ENCODE measurements at regions not wholly inside any gene's neighbourhood (a gene's known extent, or its start where the extent isn't known, plus 50 kb on each side); places are given as distances from the start of the nearest gene placed in this dataset.
"Not testable (repeated sequence)": the region's sequence is repeated elsewhere in the genome, so short reads cannot be mapped to it uniquely, and the experiment has no call there.

DNA sequence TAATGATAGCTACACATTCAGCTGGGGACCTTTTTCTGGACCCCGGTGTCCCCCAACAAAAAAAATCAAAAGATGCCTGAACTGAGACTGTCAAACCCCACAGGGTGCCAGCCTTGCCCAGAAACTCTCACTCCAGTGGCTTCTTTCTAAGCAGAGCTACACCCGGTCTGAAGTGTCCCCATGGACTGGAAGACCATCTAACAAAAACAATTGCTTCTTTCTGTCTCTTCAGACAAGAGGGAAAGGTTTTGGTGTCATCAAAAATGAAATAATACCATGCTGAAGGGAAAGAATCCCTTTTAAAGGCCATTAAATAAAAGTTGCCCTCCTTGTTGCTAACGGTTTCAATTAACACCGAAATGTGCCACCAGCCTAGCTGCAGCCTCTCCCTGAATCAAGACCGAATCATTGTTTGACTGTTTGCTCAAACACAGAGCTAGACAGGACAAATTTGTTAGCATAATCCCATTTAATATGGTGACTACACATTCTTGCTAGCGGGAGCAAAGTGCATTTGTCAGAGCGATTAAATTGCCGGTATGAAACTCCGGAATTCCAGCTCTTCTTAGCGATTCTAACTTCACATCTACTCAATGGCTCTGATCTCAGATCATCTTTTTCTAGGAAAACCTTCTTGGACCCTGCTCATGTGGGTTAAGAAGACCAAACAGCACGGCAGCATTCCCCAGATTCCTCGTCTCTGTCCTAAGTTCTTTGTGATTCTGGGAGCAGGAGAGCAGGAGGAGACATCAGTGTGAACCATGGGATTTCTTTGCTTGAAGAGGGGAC, 397.5 kb upstream of the PRKCQ start:
- DNase-seq = no peak

DNA sequence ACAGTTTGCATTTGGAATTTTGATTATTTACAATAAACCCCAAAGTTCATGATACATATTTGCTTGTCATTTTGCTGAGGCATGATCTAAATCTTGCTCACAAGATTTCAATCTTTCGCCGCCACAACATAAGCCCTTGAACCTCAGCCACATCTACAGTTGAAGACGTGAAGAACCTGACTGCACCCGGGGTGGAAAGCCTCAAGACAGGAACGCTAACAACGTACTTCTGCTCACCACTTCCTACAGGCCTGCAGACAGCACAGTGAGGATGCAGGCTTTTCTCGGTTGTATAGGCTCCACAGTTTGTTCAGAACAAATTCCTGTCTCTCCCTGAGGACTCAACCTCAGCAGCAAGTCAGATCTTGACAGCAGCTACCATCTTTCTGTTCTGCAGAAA, 393.8 kb upstream of the PRKCQ start:
- no peak for DNase-seq

DNA sequence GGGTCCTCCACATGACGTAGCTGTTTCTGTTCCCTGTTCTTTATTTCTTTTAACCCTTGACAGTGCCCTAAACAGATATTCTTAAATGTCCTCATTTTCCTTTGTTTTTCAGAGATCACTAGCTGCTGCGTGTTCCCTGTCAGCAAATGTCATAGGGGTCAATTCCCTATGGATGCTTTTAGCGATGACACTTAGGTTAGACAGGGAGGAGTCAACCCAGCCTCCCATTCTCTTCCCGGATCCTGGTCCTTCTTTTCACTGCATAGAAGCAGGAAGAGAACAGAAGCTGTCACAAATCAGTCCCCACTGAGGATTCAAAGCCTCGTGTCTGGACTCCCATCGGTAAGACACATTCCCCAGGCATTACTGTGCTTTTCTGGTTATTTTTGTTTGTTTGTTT, 392.1 kb upstream of the PRKCQ start:
- DNase-seq = no peak

DNA sequence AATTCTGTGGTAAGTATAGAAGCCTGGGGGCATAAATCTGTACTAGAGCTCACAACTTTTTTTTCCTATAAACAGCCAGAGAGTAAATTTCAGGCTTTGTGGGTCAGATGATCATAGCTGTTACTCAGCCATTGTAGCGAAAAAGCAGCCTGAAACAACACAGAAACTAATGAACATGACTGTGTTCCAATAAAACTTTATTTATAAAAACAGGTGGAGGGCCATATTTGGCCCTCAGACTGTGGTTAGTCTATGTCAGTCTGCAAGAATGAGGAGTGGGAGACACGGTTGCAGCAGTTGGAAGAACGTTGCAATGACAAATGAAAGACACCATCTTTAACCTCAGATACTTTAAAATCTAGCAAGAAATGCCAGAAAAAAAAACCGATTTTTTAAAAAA, 389.6 kb upstream of the PRKCQ start:
- DNase-seq = no peak

DNA sequence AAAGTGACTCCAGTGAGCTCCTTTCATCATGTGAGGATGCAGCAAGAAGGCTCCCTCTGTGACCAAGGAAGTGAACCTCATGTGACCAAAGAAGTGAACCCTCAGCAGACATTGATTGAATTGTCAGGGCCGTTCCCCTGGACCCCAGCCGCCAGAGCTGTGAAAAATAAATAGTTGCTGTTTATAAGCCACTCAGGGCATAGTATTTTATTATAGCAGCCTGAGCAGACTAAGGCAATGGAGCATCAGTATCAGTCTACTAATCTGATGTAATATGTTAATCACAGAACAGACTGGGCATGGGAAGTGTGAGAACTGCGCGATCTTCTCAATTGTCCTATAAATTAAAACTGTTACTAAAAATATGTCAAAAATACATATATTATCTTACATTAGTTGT, 384.5 kb upstream of the PRKCQ start:
- DNase-seq = no peak

DNA sequence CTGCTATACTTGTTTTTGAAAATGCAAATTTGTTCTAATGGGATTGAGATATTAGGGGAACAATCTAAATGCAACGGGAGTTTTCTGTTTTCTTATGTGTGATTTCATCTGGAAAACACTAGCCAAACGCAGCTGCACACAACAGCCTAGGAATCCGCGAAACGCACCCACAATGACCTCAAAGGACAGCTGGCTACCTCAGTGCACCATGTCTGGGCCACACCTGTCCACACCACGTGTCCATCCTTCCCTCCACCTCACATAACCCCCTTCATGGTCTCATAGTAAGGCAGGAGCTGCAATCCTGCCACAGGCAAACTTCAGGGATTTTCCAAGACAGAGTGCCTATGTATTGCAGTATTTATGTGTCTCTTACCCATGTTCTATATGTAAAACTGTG, 382.5 kb upstream of the PRKCQ start:
- no peak for DNase-seq

DNA sequence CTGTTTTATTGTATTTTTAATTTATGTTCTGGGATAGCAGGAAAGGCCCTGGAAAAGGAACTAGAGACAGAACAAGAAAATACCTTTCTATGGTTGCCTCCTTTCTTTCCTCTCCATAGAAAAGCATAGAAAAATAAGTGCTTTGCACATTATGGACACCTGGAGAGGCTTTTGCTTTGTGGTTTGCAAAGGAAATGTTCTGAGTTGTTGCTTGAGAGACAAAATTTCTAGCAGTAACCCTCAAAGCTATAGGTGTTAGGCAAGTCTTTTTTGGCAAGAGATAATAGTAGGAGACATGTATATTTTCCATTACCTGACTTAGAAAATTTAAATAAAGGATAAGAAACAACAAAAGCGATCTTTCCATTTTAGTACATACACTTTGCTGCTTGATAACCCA, 378.6 kb upstream of the PRKCQ start:
- DNase-seq = no peak

DNA sequence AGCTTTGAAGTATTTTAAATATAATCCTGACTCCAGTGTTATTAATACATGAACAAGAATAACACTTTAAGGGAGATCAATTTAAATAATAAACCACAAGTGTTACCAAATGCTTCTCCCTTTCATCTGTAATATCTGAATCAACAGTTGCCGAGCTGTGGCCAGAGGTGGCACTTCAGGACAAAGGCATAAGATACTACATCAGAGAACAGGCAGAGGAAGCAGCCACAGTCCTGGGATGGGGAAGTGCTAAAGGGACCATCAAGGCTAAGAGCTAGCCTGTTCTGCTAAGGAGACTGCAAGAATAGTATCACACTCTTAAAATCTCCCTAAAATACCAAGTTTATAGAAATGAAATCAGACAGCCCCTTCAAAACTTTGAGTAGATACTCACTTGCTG, 378.2 kb upstream of the PRKCQ start:
- DNase-seq = no peak

DNA sequence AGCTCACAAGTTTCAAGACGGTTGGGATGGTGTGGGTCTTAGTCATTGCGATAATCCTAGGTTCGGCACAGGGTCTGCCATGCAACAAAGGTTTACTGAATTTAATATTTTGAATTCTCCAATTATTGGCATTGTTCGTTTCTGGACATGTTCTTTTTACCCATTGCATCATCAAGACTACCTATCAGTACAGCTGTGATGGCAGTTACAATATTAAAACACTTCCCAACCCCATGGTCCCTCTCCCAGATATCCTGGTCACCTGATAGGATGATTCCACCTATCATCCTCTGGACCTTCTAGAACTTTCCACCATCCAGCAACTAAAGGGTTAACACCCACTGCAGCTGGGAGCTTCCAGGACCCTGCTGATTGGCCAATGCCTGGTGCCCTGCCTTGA, 377.8 kb upstream of the PRKCQ start:
- no peak for DNase-seq

DNA sequence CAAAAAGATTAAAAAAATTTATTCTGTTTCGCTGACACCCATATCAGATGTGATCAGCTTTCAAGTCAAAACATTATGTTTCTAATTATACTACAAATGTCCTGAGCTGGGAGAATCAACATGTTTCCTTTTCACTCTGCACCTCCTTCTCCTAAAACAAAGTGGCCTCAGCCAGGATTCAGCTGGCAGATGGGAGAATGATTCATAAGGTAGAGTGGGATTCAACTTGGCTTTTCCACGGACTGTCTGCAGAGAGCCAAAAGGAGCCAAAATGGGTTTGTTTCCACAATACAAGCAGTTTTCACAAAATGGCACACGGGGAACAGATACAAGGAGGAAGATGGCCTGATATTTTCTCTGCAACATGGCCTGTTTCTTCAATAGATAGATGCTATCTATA, 376.5 kb upstream of the PRKCQ start:
- DNase-seq = no peak

DNA sequence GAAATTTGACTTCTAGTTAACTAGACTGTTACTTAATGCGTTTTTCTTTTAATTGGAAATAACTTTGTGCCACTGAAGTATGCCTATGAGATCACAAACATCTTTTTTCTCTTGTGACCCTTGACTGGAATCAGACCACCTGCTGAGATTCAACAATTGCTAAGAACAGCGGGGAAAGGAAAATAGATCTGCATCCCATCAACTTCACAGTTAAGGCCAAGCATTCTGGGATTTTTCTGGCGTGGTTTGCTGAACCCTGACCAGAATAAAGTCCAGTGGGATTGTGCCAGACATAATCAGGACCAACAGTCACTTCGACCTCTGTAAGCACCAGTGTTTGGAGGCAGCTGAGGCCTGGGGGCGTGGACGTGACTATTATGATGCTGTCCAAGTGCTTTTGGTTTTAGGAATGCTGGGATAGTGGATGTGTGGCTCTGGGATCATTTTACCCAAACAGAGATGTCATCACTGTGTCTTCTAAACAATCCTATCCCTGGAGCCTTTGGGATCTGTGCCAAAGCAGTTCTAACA, 373.3 kb upstream of the PRKCQ start:
- DNase-seq = no peak

DNA sequence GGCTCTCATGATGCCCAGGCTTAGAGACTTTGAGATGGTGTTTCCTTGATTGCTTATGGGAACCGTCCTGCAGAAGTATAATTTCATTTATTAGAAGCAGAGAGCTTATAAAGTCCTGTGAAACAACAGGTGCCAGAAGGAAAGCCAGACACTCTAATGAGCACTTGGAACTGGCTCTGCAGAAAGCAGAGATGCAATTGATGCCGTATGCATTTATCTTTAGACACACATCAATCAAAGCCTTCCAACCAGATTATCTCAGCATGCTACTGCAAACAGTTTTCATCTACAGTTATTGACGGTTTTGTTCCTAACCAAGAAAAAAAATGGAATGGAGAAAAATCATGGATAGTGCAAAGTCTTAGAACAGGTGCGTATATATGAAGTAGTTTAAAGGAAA, 371.7 kb upstream of the PRKCQ start:
- no peak for DNase-seq

DNA sequence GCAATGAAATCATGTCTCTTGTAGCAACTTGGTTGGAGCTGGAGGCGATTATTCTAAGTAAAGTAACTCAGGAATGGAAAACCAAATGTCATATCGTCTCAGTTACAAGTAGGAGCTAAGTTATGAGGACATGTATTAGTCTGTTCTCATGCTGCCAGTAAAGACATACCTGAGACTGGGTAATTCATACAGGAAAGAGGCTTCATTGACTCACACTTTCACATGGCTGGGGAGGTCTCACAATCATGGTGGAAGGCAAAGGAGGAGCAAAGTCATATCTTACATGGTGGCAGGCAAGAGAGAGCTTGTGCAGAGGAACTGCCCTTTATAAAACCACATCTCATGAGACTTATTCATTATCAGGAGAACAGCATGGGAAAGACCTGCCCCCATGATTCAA, 370.1 kb upstream of the PRKCQ start:
- no peak for DNase-seq

DNA sequence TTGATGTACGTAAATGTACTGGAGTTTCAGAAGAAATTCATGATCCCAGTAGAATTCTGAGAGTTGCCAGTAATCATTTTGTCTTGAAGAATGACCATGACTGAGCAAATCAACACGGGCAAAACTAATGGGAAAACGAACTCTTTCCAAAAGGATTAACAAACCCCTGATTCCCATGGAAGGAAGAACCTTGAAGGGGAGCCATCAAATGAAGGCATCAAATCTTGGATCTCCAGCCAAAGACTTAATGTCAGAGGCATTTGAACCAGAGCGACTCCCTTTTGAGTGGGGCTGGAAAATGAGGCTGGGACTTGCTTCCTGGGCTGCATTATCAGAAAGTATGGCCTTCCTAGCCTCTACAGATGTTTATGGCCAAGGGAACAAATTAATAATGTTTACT, 364.4 kb upstream of the PRKCQ start:
- no peak for DNase-seq

DNA sequence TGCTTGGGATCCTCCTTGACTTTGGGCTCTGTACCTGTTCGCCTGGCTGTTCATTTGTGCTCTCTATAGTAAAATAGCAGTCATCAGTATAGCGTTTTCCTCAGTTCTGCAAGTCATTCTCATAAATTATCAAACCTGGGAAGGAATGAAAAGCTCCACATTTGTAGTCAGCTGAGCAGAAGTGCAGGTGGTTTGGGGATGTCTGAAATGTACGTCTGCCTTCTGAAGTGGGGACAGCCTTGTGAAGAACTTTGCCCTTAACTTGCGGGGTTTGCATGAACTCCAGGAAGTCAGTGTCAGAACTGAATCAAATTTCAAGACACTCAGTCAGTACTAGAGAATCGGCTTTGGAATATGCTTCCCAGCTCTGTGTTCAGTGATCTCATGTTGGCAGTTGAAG, 358.3 kb upstream of the PRKCQ start:
- no peak for DNase-seq

DNA sequence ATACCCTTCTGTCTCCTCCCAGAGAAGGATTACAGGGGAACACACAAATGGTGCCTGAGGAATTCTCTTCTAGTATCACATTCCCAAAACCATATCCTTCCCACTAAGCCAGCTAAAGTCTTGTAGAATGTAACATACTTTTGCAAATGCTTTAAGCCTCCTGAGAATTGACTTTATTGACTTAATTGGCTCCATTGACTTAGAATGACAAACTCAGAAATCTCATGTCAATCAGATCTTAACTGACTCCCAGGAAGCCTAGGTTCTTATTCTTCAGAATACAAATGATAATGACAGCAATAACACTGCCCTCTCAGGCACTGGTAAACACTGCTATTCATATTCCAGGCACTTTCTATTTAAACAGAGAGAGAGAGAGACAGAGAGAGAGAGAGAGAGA, 356.9 kb upstream of the PRKCQ start:
- no peak for DNase-seq

DNA sequence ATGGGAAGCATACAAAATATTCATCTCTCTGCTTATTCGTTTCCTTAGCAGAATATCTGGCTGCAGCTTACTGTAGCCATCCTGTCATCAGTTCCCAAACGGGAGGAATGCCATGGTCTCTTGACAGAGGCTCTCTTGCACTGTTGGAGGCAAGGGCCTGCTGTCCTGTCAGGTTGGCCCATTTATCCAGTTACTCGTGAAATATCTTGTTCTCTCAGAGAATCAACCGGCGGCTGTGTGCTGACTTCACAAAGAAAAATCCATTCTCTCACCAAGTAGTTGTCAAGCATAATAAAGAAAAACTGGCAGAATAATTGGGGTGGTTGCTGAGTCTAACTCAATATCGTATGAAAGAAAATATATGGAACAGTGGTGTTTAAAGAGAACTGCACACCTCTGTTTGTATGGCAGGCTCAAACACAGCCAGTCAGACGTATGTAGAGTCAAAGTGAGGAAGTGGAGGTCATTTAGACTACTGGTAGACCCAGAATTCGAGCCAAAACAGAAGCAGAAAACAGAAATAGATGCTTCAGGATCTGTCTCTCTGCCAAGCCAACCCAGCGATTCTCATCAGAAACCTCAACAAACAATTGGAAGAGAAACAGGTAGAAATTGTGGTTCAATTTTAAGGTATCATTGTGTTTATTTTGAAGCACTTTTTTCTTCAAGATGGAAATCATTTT, 349.2 kb upstream of the PRKCQ start:
- DNase-seq = no peak

DNA sequence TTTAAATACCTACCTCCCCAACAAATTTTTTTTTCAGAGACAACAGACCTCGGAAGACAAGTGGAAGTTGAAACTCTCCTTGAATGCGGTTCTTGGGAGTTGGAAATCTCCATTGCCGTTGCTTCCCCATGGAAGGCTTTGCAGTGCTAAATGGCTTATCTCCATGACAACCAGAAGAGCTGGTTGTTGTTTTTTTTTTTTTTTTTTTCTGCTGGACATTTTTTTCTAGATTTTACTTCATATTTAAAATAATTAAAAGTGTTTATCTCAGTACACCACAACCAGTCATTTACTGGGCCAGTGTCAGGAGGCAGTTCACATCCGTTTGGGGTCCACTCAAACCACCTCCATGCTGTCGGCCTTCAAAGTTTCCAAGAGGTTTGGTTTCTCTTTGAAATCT, 348.5 kb upstream of the PRKCQ start:
- no peak for DNase-seq

DNA sequence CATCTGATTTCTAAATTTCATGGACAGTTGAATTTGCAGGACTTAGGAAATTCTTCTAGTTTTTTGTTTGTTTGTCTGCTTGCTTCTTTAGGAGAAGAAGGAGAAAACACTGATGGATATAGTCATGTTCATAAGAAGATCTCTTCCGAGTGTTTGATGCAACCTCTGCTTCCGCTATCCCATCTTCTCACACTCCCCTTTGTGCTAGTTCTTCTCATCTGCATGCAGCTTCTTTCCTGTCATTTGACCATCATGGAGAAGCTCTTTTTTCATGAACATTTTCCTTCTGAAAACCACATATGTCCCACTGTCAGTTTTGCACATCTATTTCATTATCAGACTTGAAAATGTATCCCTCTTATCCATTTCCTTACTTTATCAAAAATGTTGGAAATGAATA, 346.9 kb upstream of the PRKCQ start:
- no peak for DNase-seq

DNA sequence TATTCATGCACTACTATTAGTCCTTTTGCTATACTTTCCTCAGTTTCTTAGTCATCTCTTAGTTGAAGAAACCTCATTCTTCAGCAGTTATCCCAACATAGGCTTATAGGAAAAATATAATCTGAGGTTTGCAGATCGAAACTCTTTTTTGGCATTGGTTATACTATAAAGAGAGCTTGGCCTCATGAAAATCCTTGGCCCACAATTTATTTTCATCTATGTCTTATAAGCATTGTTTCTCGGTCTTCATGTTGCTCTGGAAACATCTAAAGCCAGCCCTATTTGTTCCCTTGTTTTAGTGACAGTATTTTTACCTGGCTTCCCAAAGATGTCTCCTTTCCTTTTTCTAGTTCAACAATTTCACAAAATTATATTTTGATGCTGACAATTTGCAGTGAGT, 345.1 kb upstream of the PRKCQ start:
- no peak for DNase-seq

DNA sequence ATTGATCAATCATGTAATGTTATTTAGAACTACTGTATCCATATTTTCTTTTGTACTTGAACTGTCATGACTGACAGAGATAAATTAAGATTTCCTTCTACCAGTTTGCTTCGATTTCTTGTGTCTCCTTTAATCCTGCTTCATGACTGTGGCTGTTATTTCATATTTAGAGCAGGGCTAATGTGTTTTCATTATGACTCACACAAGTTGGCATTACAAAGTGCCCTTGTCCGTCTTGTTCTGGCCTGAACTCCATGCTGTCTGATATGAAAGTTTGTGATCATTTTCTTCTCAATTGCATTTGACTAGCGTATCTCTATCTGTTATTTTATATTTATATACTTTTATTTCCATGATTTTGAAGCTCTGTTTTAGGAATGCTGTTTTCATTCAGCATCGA, 344.1 kb upstream of the PRKCQ start:
- no peak for DNase-seq

DNA sequence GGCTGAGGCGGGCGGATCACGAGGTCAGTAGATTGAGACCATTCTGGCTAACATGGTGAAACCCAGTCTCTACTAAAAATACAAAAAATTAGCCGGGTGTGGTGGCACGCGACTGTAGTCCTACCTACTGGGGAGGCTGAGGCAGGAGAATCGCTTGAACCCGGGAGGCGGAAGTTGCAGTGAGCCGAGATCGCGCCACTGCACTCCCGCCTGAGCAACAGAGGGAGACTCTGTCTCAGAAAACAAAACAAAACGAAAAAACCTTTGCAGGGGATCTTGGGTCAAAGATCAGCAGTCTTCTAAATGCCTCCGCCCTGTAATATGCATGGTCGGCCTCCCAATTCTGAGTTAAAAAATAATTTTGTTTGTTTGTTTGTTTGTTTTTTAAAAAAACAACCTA, 340.9 kb upstream of the PRKCQ start:
- not testable (repeated sequence) for DNase-seq

DNA sequence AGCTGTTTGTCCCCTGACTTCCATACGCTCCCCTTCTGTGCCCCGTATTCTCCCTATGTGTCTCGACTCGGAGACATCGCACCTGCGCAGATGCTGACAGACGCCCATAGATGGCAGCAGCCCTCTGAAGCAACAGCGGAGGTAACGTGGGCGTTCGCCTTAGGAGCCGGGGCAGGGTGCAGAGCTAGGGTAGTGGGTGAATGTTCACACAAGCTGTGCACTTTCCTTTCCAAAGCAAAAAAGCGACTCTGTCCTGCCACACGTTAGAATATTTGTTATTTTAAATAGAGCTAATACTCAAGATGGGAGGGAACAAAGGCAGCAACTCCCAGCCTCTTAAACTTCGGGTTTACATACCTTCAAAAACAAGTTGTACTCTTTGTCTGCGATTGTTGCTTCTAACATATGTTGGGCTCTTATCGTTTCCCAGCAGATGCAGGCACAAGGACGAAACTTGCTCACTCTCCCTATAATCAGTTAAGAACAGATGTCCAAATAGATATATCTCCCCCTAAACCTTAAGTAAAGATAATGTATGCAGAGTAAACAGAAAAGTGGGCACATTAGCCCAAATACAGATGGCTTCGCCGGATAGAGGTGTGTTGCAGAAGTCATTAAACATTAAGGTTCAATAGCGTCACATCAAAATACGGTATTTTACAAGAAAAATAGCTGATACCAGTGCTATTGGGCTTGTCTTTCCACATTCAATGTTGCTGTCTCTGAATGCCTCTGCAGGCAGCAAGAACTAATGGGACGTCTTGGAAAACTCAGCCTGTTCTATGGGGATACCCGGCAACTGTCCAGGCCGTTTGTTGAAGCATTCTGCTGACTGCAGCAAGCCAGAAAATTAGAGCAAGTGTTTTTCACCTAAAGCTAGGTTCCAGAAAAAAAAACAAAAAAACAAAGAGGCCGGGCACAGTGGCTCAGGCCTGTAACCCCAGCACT, 340.3 kb upstream of the PRKCQ start:
- DNase-seq = peak; percentile 67 to 71

DNA sequence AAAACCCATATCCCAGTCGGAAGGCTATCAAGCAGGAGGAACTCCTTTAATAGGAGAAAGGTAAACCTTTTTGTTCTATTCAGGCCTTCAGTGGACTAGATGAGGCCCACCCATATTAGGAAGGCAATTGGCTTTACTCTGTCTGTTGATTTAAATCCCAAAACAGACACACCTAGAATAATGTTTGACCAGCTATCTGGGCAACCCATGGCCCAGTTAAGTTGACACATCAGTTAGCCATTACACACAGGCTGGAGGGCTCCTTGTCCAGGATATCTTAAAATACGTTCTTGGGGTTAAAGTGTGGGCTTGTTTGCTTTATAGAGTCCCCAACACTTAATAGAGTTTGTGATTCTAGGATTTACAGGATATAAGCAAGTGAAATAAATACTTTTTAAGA, 339.0 kb upstream of the PRKCQ start:
- DNase-seq = no peak

All from stimulated activated CD4-positive, alpha-beta T cell treated with anti-CD3 and anti-CD28 coated beads, Interleukin-2, amount 100 ng/mL, for 48 hours (primary cell).